Occipital lobe (tissue), 1 donor: ENCODE measurements at regions not wholly inside any gene's neighbourhood (a gene's known extent, or its start where the extent isn't known, plus 50 kb on each side); places are given as distances from the start of the nearest gene placed in this dataset.
"Not testable (repeated sequence)": the region's sequence is repeated elsewhere in the genome, so short reads cannot be mapped to it uniquely, and the experiment has no call there.

Experiments used
- DNase-seq: peaks from one replicate; lab custom pipeline; 2025; lab: John Stamatoyannopoulos, UW

DNA sequence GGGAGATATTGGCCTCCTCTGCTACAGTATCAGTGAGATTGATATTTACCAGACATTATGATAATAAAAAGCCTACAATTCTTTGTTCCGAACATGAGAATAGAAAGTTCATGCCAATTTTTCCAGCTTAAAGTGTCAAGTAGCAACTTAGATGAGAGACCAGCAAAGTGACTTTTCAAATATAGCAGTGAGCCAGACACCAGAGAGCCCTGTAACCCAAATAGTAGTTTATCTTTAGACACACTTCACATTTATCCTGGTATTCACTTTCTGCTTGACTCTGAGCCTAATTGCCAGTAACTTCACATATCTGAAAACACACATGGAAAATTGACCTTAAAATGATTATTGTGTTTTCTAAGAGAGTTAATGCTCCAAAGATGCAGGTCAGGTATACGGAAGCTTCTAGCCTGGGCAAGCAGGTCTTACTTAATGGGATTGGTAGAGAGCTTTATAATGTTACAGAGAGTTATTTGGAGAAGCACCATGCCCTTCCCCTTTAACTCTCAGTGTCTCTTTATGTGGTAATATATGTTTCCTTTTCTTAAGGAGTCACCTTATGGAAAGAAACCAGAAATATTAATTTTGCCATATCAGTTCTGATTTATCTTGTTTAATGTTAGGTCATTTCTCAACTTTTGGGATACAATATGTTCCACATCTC is 852.3 kb upstream of the CHORDC1 start:
- no peak for DNase-seq

DNA sequence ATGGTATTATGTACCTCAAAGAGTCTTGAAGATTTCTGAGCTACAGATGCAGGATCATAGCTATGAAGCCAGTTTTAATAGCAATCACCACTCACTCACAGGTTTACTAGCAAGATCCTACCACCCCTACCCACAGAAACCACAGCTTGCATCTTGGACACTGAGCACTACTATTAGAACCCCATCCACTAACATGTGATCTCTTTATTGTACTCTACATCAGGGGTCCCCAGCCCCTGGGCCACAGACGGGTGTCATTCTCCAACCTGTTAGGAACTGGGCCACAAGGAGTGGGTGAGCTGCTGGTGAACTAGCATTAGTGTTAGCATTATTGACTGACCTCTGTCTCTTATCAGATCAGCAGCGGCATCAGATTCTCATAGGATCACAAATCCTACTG is 844.8 kb upstream of the CHORDC1 start:
- DNase-seq, result no peak

DNA sequence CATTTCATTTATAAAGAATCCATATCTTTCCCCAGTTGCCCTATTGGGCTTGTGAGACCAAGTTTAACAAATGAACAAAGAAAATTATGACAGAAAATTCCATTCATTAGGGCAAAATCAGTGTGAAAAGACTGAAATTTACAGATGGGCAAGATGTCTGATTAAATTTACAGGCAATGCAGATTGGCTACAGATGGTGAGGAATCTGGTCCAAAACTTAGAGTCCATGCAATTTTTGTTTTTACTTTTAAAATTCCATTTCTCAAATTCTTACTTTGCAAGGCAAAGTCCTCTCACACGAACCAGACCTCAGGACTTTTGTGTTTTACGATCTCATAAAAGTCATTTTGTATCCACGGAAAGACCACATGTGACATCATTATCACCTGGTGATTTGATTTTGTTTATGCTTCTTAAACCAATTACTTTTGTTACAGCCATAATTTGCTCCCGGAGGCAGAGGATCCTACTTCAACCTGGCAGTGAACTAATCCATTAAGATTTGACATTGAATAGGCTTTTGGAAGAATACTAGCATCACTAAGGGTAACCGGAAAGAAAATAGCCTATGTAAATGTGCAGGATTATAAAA is 843.7 kb upstream of the CHORDC1 start:
- no peak for DNase-seq

DNA sequence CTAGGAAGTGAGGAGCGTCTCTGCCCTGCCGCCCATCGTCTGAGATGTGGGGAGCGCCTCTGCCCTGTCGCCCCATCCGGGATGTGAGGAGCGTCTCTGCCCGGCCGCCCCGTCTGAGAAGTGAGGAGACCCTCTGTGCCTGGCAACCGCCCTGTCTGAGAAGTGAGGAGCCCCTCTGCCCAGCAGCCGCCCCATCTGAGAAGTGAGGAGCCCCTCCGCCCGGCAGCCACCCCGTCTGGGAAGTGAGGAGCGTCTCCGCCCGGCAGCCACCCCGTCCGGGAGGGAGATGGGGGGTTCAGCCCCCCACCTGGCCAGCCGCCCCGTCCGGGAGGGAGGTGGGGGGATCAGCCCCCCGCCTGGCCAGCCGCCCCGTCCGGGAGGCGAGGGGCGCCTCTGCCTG is 840.5 kb upstream of the CHORDC1 start:
- DNase-seq, result not testable (repeated sequence)

DNA sequence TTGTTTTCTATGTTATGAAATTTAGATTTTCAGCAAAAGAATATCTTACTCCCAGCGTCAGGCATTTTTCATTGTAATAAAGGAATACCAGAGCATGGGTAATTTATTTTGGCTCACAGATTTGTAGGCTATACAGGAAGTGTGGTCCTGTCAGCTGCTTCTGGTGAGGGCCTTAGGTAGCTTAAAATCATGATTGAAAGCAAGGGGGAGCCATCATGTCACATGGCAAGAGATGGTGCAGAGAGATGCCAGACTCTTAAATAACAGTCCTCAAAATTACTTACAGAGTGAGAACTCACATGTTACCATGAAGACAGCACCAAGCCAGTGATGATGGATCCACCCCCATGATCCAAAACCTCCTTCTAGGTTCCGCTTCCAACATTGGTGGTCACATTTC is 825.0 kb upstream of the CHORDC1 start:
- DNase-seq, result no peak

DNA sequence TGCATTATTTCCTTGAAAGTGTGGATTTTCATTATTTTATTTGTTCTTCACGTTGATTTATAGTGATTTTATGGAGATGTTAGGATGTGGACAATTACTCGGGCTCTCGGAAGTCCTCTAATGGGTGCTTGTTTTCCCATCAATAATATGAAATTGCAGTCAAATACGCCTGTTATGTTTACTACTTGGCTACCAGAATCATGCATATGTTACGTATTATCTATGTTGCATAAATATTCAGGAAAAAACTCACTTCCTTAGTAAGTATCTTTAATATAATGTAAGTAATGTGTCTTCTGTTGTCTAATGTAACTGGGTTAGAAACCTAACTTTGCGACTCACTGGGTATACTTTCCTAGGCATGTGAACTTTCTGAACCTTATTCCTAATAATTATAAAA is 823.4 kb upstream of the CHORDC1 start:
- DNase-seq, result no peak

DNA sequence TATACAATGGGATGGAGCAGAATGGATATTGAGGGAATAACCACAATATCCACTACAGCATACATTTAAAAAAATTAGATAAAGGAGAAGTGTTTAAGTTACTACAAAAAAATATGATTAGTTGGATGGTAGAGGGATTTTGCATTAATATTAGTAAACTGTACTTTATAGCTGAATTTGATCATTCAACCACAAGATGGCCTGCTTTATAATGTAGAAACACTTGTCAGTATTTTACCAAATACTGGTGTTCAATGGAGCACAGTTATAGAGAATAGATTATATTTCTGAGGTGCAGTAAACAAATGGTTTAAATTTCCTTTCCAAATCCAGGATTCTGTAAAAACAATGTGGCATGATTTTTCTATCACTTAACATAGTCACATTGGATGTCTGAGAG is 818.8 kb upstream of the CHORDC1 start:
- no peak for DNase-seq

DNA sequence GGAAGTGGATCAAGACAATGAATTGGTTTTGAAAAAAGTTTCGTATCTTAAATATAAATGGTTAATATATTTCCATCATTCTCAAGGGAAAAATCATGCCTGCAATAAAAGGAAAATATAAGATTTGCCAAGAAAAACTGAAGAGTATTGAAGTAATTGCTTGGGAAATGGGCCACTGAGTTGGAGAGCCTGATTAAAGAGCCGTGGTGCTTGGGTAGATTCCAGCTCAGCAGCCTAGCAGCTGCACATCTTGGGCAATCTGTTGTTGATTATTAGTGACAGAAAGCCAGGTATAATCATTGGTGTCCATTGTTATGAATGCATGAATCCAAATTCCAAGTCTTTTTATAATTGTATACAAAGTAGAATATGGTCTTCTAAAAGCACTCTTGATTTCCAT is 800.9 kb upstream of the CHORDC1 start:
- DNase-seq, result no peak

DNA sequence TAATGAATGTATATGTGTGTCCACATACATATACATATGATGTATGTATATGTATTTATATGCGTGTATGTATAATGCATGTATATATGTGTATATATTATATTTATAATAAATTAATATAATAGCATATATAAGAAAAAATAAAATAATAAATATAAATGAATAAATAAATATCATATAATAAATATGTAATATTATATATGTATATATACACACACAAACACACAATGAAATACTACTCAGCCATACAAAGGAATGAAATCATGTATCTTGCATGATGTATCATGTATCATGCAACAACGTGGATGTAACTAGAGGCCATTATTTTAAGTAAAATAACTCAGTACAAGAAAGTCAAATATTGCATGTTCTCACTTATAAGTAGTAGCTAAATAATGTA is 788.7 kb upstream of the CHORDC1 start:
- no peak for DNase-seq

DNA sequence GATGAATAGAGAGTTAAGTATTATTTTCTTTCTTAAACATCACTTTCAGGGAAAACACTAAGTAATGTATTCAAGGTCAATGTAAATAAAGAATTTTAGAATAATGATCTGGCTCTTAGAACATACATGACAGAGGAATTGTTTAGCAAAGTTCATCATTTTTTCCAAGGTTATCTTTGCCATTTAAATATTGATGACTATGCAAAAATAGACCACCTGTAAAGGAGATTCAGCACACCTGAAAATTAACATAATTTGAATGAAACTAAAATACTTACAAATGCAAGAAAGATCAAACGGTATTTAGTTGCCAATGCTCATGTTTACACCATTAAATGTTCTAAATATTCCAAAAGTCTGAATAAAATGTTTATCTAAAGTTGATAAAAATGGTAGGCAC is 782.6 kb upstream of the CHORDC1 start:
- no peak for DNase-seq

DNA sequence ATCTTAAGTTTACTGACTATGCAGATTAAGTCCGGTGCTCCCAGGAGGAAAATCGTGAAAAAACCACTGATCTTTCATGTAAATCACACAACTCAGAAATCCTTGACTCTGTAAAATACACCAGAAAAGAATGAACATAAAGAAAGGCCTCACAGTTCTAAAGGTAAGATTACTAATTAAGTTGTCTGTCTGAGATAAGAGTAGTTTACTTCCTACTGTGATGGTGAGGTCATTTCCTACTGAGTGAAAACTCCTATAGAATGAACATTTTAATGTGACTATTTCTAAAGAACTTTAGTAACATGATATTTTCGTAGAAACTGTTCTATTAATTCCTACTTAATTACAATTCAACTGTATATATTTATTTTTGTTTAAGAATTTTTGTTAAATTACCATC is 774.4 kb upstream of the CHORDC1 start:
- DNase-seq, result no peak

DNA sequence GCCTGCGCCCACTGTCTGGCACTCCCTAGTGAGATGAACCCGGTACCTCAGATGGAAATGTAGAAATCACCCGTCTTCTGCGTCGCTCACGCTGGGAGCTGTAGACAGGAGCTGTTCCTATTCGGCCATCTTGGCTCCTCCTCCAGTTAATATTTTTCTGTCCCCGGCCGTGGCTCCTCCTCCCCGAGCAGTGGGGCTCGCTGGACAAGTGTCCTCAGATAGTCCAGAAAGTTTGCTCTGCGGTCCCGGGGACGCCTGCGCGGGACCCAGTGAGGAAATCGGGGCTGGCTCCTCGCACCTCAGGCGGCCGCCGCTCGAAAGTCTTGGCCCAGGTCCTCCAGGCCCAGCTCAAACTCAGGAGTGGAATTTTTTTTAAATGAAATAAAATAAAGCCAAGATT is 749.3 kb upstream of the CHORDC1 start:
- not testable (repeated sequence) for DNase-seq

DNA sequence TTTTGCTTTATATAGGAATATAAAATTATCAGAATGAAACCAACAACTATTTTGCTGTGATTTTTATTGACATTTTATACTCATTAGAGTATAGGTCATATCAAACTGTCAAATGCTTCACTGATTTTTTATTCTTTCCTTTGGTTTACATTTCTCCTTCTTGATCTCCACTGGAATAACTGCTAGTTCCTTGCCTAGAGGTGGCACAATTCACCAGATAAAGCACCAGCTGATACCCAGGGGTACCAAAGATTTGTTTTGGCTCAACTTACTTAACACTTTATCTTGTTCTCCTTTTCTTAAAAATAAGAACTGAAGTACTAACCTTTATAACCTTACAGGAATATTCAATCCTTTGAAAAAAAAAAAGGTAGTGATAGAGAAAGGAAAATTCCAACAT is 725.1 kb upstream of the CHORDC1 start:
- no peak for DNase-seq

DNA sequence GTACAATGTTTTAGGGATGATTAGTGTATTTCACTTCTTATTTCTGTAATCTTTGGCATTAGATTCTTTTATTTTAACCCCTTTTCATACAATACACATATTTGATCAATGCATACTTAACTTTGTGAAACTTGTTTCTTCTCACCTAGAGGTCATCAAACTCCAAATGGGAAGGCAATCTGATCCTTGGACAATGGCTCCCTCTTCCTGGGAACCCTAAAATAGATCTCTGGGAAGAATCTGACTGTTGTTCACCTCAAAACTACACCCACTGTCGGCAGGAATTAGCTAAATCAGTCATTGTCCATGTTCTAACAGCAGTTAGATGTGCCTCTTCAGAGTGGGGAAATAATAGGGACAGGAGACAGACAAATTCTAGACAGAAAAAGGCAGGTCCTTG is 707.4 kb upstream of the CHORDC1 start:
- no peak for DNase-seq

DNA sequence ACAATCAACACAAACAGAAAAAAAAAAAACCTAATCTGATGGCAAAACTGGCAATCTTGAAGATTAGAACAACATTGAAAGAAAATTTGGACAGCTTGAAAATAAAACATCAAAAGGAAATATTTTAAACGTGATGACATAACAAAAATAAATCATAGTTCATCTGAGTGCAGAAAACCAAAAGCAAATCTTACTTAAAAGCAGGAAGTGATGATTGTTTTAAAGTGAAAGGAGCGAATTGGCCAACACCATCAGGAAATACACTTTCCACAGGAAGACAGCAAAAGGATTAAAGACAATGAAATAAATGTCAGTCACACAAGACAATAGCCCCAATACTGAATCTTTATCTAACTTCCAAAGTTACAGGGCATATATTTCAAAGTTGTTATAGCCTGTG is 696.5 kb upstream of the CHORDC1 start:
- no peak for DNase-seq

DNA sequence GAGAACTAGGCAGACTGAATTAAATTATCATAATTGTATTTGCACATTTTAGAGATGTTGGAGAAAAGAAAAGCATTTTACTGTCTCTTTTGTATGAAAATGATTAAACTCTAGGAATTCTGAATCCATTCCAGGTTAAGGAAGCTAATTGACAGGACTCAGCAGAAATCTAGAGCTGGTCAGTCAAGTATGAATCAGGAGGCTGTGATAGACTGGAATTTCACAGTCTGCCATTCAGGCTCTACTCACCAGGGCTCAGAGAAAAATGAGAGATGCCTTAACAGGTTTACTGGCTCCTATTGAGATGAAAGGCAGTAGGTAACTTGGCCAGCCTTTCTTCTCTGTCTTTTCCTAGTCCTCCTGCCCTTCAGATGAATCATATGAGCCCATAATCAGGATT is 693.9 kb upstream of the CHORDC1 start:
- DNase-seq, result no peak

DNA sequence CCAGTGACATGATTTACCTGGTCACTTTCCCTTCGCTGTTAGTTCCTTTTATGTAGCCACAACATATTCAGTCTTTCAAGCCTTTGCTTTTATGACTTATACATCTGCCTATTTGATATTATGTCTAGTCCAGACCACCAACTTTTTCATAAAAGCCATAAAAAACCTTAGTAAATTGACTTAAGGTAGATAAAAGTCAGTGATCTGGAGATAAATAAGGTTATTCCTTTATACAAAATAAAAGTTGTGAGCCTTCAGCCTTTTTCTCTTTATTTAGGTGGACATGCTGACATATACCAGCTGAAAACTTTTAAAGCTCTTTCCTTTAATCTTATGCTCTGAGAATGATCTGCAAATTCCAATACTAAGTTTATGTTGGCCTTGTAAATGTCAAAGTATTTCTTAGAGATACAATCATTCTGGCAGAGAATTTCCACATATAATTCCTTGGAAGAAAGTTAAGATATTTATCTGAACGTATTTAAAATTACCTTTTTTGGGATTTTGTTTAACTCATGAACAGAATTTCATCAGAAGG is 690.4 kb upstream of the CHORDC1 start:
- DNase-seq, result no peak

DNA sequence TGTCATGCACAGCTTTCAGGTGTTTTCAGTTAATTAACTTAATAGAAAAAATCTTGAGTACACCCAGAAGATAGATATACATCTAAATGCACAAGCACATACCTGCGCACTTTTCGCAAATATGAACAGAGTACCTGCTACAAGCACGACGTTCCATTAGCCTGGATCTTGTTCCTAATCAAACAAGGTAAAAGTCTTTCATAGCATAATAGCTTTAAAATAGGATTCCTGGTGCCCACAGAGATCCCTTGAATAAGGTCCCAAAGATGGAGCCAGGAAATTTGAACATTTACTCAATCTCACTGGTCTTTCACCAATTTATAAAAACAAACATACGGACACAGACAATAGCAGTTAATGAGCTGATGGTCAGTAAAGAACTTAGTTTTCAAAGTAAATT is 689.8 kb upstream of the CHORDC1 start:
- no peak for DNase-seq

DNA sequence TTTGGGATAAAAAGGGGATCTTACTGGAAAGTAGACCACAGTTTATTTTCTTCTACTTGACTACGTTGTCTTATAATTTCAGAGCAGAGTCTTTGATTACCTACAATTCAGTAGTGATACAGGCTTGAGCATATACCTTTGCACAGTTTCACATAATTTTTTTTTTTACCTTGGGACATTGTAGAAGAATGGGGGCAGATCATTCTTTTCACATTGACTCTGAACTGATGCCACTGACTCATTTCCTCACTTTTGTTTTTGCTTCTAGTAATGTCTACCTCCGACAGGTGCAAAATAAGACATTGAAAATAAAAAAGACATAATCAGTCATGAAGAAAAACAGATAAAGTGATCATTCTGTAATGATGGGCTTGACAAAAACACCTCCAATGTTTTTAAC is 688.3 kb upstream of the CHORDC1 start:
- DNase-seq, result no peak

DNA sequence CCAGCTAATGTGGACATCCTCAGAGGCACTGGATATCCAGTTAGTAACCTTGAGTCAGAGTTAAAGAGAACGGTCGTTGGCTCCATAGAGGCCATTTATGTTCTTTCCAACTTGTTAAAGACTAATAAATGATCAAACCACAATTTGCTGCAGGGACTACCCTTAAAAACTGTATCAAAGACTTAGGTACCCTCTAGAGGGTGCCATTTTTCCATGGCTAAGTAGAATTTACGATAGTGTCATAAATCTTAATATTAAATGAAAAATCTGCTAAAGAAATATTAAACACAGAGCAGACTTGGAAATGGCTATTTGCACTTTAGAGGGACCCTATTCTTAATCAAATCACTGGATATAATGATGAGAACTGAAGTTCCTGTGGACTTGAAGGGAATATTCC is 685.2 kb upstream of the CHORDC1 start:
- DNase-seq, result no peak

DNA sequence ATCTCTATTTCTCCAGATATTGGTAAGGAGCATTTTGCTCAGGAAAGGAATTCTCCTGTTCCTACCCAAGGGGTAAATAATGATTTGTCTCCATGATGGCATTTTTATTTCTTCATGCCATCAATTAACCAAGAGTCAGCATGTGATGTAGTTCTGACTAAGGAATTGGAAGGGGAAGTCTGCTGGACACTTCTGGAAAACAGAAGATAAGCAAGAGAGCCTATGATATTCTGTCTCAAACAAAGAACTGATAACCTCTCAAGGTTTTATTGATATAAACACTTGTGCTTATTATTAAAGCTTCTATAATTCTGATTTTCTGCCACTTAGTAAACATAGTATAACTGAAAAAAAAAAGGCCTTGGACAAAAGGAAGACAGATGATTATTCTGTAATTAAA is 673.0 kb upstream of the CHORDC1 start:
- no peak for DNase-seq

DNA sequence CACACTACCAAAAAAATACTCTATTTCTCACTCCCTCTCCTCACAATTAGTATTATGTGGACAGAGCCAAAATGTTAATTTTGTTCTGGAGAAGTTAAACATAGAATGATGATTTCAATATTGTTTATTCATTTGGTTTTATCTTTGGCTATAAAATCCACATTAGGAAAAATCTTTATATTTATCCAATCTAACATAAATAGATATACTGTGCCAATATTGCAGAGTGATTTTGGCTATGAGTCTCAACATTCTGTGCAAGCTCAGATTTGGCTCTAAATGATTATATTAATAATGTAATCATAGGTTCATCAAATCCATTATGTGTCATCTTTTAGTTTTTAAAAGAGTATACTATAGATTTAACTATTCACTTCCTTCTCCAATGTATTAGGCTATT is 667.5 kb upstream of the CHORDC1 start:
- DNase-seq, result no peak

DNA sequence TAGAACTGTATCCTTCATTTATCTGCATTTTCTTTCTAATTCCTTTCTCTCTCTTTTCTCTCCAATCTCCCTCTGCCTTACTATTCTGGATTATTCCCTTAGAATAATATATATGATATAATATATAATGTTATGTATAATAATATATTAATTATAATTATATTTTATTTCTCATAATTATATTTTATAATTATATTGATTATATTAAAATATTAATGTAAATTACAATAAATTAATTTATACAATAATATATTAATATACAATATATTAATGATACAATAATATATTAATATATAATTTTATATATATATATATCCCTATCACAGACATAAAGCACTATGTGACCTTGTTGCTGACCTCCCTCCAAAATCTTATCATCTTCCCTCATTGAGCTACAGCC is 661.3 kb upstream of the CHORDC1 start:
- DNase-seq, result no peak

DNA sequence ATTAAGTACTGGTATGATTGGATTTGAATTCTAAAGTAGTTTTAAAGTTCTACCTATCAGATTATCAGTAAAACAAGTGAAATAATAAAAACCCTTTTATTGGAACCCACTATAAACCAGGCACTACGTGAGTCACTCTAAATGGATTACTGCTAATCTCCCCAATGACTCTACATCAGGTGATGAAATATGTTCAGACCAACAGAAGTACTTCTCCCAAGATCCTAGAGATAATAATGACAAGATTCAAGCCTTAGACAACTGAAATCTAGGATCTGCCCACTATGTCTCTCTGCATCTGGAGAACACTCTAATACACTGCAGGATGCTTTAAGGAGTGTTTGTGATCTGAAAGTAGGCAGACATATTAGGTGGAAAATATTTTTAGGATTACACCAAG is 652.1 kb upstream of the CHORDC1 start:
- DNase-seq, result no peak
